Heart right ventricle (tissue), 16 donors: ENCODE measurements at regions not wholly inside any gene's neighbourhood (a gene's known extent, or its start where the extent isn't known, plus 50 kb on each side); places are given as distances from the start of the nearest gene placed in this dataset.

Source experiments
- ATAC-seq, 8 donors: fragments of 200-7000 bp; cut with Tn5 transposase; one replicate each; pipeline ENCODE4 v1.9.1; 2020; ENCODE audit warnings: mild to moderate bottlenecking in 8 of 8, moderate library complexity in 8 of 8, moderate number of reproducible peaks in 1 of 8
- DNase-seq, 2 donors: peaks; one replicate each; pipeline ENCODE4 v3.0.0-alpha.2; 2020
- H3K27ac ChIP-seq, 10 donors: fragments of 200-600 bp; sonication (generic) in 2 of 10; one replicate each; pipeline versions ENCODE4 v1.5.0 to v1.8.0; 2020 to 2022; ENCODE audit warnings: mild to moderate bottlenecking in 3 of 10
- H3K27me3 ChIP-seq, 7 donors: fragments of 200-600 bp; one replicate each; pipeline ENCODE4 v1.8.0; 2021 to 2022; ENCODE audit warnings: mild to moderate bottlenecking in 2 of 7
- H3K36me3 ChIP-seq, 9 donors: fragments of 200-600 bp; sonication (generic) in 1 of 9; one replicate each; pipeline versions ENCODE4 v1.5.0 to v1.8.0; 2020 to 2022; ENCODE audit warnings: mild to moderate bottlenecking in 2 of 9
- H3K4me1 ChIP-seq, 9 donors: fragments of 200-600 bp; sonication (generic) in 1 of 9; one replicate each; pipeline versions ENCODE4 v1.5.0 to v1.8.0; 2020 to 2022; ENCODE audit warnings: mild to moderate bottlenecking in 4 of 9
- H3K4me3 ChIP-seq, 10 donors: fragments of 200-600 bp; sonication (generic) in 2 of 10; one replicate each; pipeline versions ENCODE4 v1.5.0 to v1.8.0; 2020 to 2022; ENCODE audit warnings: mild to moderate bottlenecking in 7 of 10, moderate library complexity in 2 of 10
- H3K9me3 ChIP-seq, 11 donors: fragments of 200-600 bp in 10 of 11; sonication (generic) in 2 of 11; one replicate each; pipeline versions ENCODE4 v1.5.0 to v1.8.0; 2013 to 2022; ENCODE audit warnings: mild to moderate bottlenecking in 2 of 11, control low read depth in 1 of 11, moderate library complexity in 1 of 11
- WGBS, 2 donors: extraction: QIAGEN DNeasy Blood & Tissue Kit; methylation state at CpG; one replicate each; pipeline ENCODE4 v1.1.7; 2013; ENCODE audit warnings: inconsistent platforms in 1 of 2; 5-methylcytosine and 5-hydroxymethylcytosine counted together
- intact Hi-C, 10 donors: fragments of 100-400 bp; cut with DNase I; formaldehyde crosslinking; loops; one replicate each; pipeline versions ENCODE4 v1.11.1 to v1.14.2; 2022
- TF ChIP-seq, protein P1 (sequence below), 9 donors: fragments of 200-600 bp; sonication (generic) in 2 of 9; IDR thresholded peaks; one replicate each; pipeline versions ENCODE4 v1.5.0 to v1.8.0; 2021 to 2022; ENCODE audit warnings: antibody characterized with exemption in 9 of 9, mild to moderate bottlenecking in 5 of 9, moderate library complexity in 1 of 9
- donor health status: Arrhythmogenic right ventricular cardiomyopathy.
- donor health status: ischemic (EF 13 %, LVEDD 7.1; RV severe dilation, severe dysfunction).
- donor health status: healthy with polysubstance abuse.
- donor health status: DM: no; HTN: yes; CAD: no.
- donor health status: DM: no; HTN: no; CAD: no.
- donor health status: ischemic (EF 25% LVEDD 6.9; RV normal size, moderate dysfunction).
- donor health status: ischemic (EF 25% LVEDD 5.7; RV mildly dilated, moderate dysfunction).
- donor health status: healthy.
- donor health status: DM: yes; HTN: yes; CAD: no.
- donor health status: Ischemic cardiomyopathy.
- donor health status: ischemic (EF 35%, LVEDD 5.7; RV mildly dilated, moderate dysfunction).
- donor health status: nonischemic (EF 11% LVEDD 7.7; RV severe dilation, severe dysfunction).
- donor health status: DM: yes; HTN: yes; CAD: no.
- donor health status: PGD.
- donor health status: ischemic (EF 29% LVEDD 5.4; RV normal size, mild dysfunction).
- donor health status: nonischemic (EF 23%, LVEDD 6.1; RV moderate dilation, normal function).

- Histone ChIP-seq H3K4me3 (no peak overlapping the region), H3K27me3 (no peaks in the 10 kb centered on the region), H3K36me3 (no peaks in the 10 kb centered on the region), H3K4me1 (peaks cover 0 to 51% (median 0%) of the 10 kb centered on the region in 9 donors), H3K9me3 (no peaks in the 10 kb centered on the region), H3K27ac (peak overlapping the region in 1 of 10 donors; percentile 76)
- WGBS, 2 donors: 76 to 78% methylated on average over 7 of the region's 7 CpGs
- TF ChIP-seq, protein P1, sequence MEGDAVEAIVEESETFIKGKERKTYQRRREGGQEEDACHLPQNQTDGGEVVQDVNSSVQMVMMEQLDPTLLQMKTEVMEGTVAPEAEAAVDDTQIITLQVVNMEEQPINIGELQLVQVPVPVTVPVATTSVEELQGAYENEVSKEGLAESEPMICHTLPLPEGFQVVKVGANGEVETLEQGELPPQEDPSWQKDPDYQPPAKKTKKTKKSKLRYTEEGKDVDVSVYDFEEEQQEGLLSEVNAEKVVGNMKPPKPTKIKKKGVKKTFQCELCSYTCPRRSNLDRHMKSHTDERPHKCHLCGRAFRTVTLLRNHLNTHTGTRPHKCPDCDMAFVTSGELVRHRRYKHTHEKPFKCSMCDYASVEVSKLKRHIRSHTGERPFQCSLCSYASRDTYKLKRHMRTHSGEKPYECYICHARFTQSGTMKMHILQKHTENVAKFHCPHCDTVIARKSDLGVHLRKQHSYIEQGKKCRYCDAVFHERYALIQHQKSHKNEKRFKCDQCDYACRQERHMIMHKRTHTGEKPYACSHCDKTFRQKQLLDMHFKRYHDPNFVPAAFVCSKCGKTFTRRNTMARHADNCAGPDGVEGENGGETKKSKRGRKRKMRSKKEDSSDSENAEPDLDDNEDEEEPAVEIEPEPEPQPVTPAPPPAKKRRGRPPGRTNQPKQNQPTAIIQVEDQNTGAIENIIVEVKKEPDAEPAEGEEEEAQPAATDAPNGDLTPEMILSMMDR (IDR thresholded peaks at IDR 0.05): no peak
- no peak for ATAC-seq
- intact Hi-C loops: no loop called here
- DNase-seq: no peak
Observed at GRCh38 chr2:136323935-136324334, 206.0 kb upstream of the CXCR4 start.

DNA sequence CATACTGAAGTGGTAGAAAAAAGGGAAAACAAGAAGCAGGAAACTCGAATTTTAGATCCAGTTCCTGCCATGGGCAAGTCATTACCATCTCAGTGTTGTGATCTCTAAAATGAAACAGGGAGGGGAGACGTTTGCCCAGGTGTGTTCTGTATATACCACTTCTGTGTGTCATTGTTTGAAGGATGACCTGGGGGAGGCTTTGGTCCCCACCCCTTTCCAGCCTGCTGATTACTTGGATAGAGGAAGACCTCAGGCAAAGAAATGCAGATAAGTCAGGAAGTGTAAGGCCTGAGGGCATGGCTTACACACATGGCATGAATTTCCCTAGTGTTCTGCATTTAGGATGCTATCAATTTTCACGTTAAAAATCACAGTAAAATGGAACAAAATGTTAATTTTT lies 205.2 kb upstream of the CXCR4 start:
- Histone ChIP-seq H3K36me3 (no peaks in the 10 kb centered on the region), H3K4me3 (no peak overlapping the region), H3K4me1 (peaks cover 0 to 51% (median 0%) of the 10 kb centered on the region in 9 donors), H3K9me3 (no peaks in the 10 kb centered on the region), H3K27ac (peak overlapping the region in 1 of 10 donors; percentile 76), H3K27me3 (no peaks in the 10 kb centered on the region)
- WGBS, 2 donors: 41 to 57% methylated on average over 3 of the region's 3 CpGs
- intact Hi-C loops: no loop called here
- TF ChIP-seq, protein P1 (IDR thresholded peaks at IDR 0.05): no peak
- ATAC-seq: no peak
- no peak for DNase-seq

DNA sequence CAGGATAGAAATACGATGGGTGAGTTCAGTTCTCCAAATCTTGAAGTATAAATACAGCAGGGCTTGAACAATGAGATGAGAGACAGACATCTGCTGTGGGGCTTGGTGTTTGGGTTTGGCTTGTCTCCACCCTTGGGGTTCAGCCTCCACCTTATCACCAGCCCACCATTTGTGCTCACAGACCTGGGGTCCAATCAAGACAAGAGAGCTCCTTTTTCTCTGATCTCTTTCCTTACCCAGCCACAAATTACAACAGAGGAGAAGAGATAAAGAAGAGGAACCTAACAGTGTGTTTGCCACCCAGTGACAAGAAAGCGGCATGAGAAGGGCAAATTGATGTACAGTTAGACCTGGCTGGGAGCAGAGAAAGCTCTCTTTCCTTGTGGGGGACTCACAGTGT lies 204.5 kb upstream of the CXCR4 start:
- Histone ChIP-seq H3K9me3 (no peaks in the 10 kb centered on the region), H3K36me3 (no peaks in the 10 kb centered on the region), H3K27ac (peak overlapping the region in 1 of 10 donors; percentile 76), H3K27me3 (peaks cover 0 to under 1% (median 0%) of the 10 kb centered on the region in 7 donors), H3K4me3 (no peak overlapping the region), H3K4me1 (peaks cover 0 to 44% (median 0%) of the 10 kb centered on the region in 9 donors)
- no peak for DNase-seq
- TF ChIP-seq, protein P1 (IDR thresholded peaks at IDR 0.05): no peak
- no peak for ATAC-seq
- 78 to 83% methylated on average over 2 of the region's 2 CpGs for WGBS, 2 donors
- intact Hi-C loops: no loop called here

- H3K9me3 ChIP-seq: no peaks in the 10 kb centered on the region
- no peak overlapping the region for H3K27ac ChIP-seq
- no peak for DNase-seq
- ATAC-seq: no peak
- intact Hi-C loops: no loop called here
- no peak overlapping the region for H3K4me3 ChIP-seq
- WGBS, 2 donors: 62 to 71% methylated on average over 11 of the region's 11 CpGs
- peaks cover 0 to 21% (median 0%) of the 10 kb centered on the region in 9 donors for H3K4me1 ChIP-seq
- H3K36me3 ChIP-seq: no peaks in the 10 kb centered on the region
- H3K27me3 ChIP-seq: peaks cover 0 to 3% (median 0%) of the 10 kb centered on the region in 7 donors
- TF ChIP-seq, protein P1 (IDR thresholded peaks at IDR 0.05): no peak
Observed at GRCh38 chr2:136319651-136320050, 201.7 kb upstream of the CXCR4 start.
